ENCODE measurements at regions not wholly inside any gene's neighbourhood (a gene's known extent, or its start where the extent isn't known, plus 50 kb on each side); places are given as distances from the start of the nearest gene placed in this dataset.

GRCh38 chr7:135853008-135853407 is 104.4 kb upstream of the FAM180A start:
- Histone ChIP-seq H2BK120ac (ENCODE audit: low read depth, low read length) (no peak overlapping the region), H3K27me3 (ENCODE audit: control insufficient read depth, insufficient read depth, low read length) (peaks cover 3% of the 10 kb centered on the region; the same call in 1 of the 2 replicates), H3K18ac (ENCODE audit: low read depth, low read length) (no peak overlapping the region), H3K79me1 (ENCODE audit: low read depth in 1 of 2, low read length in 2 of 2) (no peaks in the 10 kb centered on the region), H3K9me1 (ENCODE audit: insufficient read depth, low read length) (no peaks in the 10 kb centered on the region; the same call in 1 of the 2 replicates), H4K91ac (ENCODE audit: insufficient read depth, low read depth, low read length) (no peak overlapping the region), H3K14ac (replicated peaks; ENCODE audit: low read depth, low read length) (no peak overlapping the region), H2AK5ac (ENCODE audit: low read depth, low read length) (no peak overlapping the region), H3K4me2 (ENCODE audit: low read depth, low read length) (no peak overlapping the region), H4K5ac (ENCODE audit: low read depth, low read length) (no peak overlapping the region), H4K8ac (ENCODE audit: low read depth in 2 of 2, low read length in 2 of 2) (no peak overlapping the region), H3K36me3 (ENCODE audit: control insufficient read depth, insufficient read depth, low read length) (no peaks in the 10 kb centered on the region), H2AFZ (replicated peaks; ENCODE audit: low read length, poor library complexity) (no peak overlapping the region), H3K4me3 (ENCODE audit: insufficient read depth, low read depth, low read length) (no peak overlapping the region), H3K4me1 (ENCODE audit: control insufficient read depth, insufficient read depth, low read length) (no peaks in the 10 kb centered on the region), H3K56ac (ENCODE audit: extremely low read depth, insufficient read depth, low read length) (no peak overlapping the region), H3K27ac (ENCODE audit: insufficient read depth, low read length) (no peak overlapping the region), H3K23ac (ENCODE audit: low read depth, low read length) (no peak overlapping the region), H2AK9ac (replicated peaks; ENCODE audit: low read depth, low read length, poor library complexity) (no peak overlapping the region), H3K4ac (ENCODE audit: low read depth, low read length) (no peak overlapping the region), H3K9me3 (ENCODE audit: control insufficient read depth, insufficient read depth, low read length) (no peaks in the 10 kb centered on the region), H2BK20ac (ENCODE audit: low read depth, low read length) (no peak overlapping the region), H3K9ac (ENCODE audit: low read depth, low read length) (no peak overlapping the region), H2BK15ac (ENCODE audit: low read depth, low read length) (no peak overlapping the region), H4K20me1 (ENCODE audit: insufficient read depth, low read length) (no peaks in the 10 kb centered on the region), H2BK5ac (ENCODE audit: low read depth, low read length, poor library complexity, severe bottlenecking) (no peak overlapping the region)
- 60% methylated on average over 1 of the region's 3 CpGs; no CpG with 5 or more reads in 1 of the 2 experiments for WGBS, 2 experiments (ENCODE audit: extremely low coverage in 2 of 2, insufficient read length in 1 of 2)
- ChIA-PET CTCF (no interaction called here), POLR2A (ENCODE audit: unreplicated experiment) (no interaction called here)
- in situ Hi-C loops (cut with MboI; ENCODE audit: low sequenced_read_pairs): no loop called here
- BruUV-seq (replicated peaks): no TSS peak
- intact Hi-C loops (cut with micrococcal nuclease): no loop called here
- TF ChIP-seq FOS (IDR thresholded peaks at IDR 0.05; ENCODE audit: low read depth, low read length) (no peak), CEBPB (IDR thresholded peaks at IDR 0.05; ENCODE audit: low read depth, low read length) (no peak), RAD21 (IDR thresholded peaks at IDR 0.05; ENCODE audit: low read length) (no peak), CTCF (conservative IDR thresholded peaks at IDR 0.05; ENCODE audit: low read depth, low read length) (no peak), RFX5 (IDR thresholded peaks at IDR 0.05; ENCODE audit: low read depth, low read length) (no peak), CHD1 (IDR thresholded peaks at IDR 0.05; ENCODE audit: low read depth, low read length) (no peak), RCOR1 (IDR thresholded peaks at IDR 0.05; ENCODE audit: insufficient replicate concordance, low read length) (no peak), ELK1 (IDR thresholded peaks at IDR 0.05; ENCODE audit: borderline replicate concordance, low read depth, low read length) (no peak), MXI1 (IDR thresholded peaks at IDR 0.05; ENCODE audit: borderline replicate concordance, low read depth, low read length) (no peak), NFE2L2 (IDR thresholded peaks at IDR 0.05; ENCODE audit: low read depth, low read length) (no peak)
- no peak for DNase-seq
- dilution Hi-C loops (cut with HindIII; ENCODE audit: low sequenced_read_pairs, unreplicated experiment): no loop called here
- no peak for ATAC-seq (ENCODE audit: low read depth)

Data from IMR-90 (cell line).